Endodermal cell (in vitro differentiated cells): ENCODE measurements at regions not wholly inside any gene's neighbourhood (a gene's known extent, or its start where the extent isn't known, plus 50 kb on each side); places are given as distances from the start of the nearest gene placed in this dataset.

Source experiments
- DNase-seq: peaks from one replicate; pipeline ENCODE4 v3.0.0-alpha.2; 2017
- H3K27ac ChIP-seq: 2 replicates; pipeline ENCODE4 v1.5.1; 2013; ENCODE audit warnings: mild to moderate bottlenecking, low read depth, low read length, moderate library complexity
- H3K27me3 ChIP-seq: 2 replicates; pipeline ENCODE4 v1.6.1; 2013; ENCODE audit warnings: mild to moderate bottlenecking, low read length, moderate library complexity; ENCODE audit not compliant: insufficient read depth, control insufficient read depth, poor library complexity, severe bottlenecking
- H3K36me3 ChIP-seq: 2 replicates; pipeline ENCODE4 v1.7.0; 2013; ENCODE audit warnings: mild to moderate bottlenecking, low read length, moderate library complexity; ENCODE audit not compliant: control insufficient read depth, insufficient read depth
- H3K4me1 ChIP-seq: one replicate; pipeline ENCODE4 v1.7.0; 2013; ENCODE audit warnings: low read length; ENCODE audit not compliant: control insufficient read depth, insufficient read depth
- H3K4me3 ChIP-seq: 2 replicates; pipeline ENCODE4 v1.5.1; 2013; ENCODE audit warnings: mild to moderate bottlenecking, low read length, moderate library complexity
- H3K9ac ChIP-seq: 2 replicates; pipeline ENCODE4 v1.6.1; 2013; ENCODE audit warnings: mild to moderate bottlenecking, low read length, moderate library complexity; ENCODE audit not compliant: poor library complexity, severe bottlenecking; ENCODE audit errors: extremely low read depth
- H3K9me3 ChIP-seq: 2 replicates; pipeline ENCODE4 v1.6.1; 2013; ENCODE audit warnings: mild to moderate bottlenecking, low read length, moderate library complexity; ENCODE audit not compliant: control insufficient read depth
- H3K27ac Mint-ChIP-seq: 2 replicates; pipeline ENCODE4 v1.8.0; 2020; ENCODE audit warnings: mixed read lengths
- H3K27me3 Mint-ChIP-seq: 2 replicates; pipeline ENCODE4 v1.8.0; 2021; ENCODE audit warnings: mild to moderate bottlenecking, mixed read lengths; ENCODE audit not compliant: insufficient read depth
- H3K36me3 Mint-ChIP-seq: 2 replicates; pipeline ENCODE4 v1.8.0; 2020; ENCODE audit warnings: low read depth, mixed read lengths
- H3K4me1 Mint-ChIP-seq: 2 replicates; pipeline ENCODE4 v1.8.0; 2020; ENCODE audit warnings: mixed read lengths
- H3K4me3 Mint-ChIP-seq: 2 replicates; pipeline ENCODE4 v1.8.0; 2020; ENCODE audit warnings: mild to moderate bottlenecking, moderate library complexity, mixed read lengths
- H3K9me3 Mint-ChIP-seq: 2 replicates; pipeline ENCODE4 v1.8.0; 2020; ENCODE audit warnings: mild to moderate bottlenecking, mixed read lengths
- WGBS, 2 experiments: methylation state at CpG; one replicate each; pipeline versions ENCODE4 v1.1.5 to v1.1.7; 2013; ENCODE audit warnings: missing lambda C conversion rate in 2 of 2, mixed read lengths in 1 of 2; ENCODE audit not compliant: insufficient coverage in 1 of 2, insufficient read length in 1 of 2; 5-methylcytosine and 5-hydroxymethylcytosine counted together
- TF ChIP-seq, protein P1 (sequence below): fragments of 200-600 bp; sonication (generic); conservative IDR thresholded peaks from 2 replicates; pipeline ENCODE4 v1.5.0; 2021; ENCODE audit warnings: antibody characterized with exemption, mild to moderate bottlenecking

DNA sequence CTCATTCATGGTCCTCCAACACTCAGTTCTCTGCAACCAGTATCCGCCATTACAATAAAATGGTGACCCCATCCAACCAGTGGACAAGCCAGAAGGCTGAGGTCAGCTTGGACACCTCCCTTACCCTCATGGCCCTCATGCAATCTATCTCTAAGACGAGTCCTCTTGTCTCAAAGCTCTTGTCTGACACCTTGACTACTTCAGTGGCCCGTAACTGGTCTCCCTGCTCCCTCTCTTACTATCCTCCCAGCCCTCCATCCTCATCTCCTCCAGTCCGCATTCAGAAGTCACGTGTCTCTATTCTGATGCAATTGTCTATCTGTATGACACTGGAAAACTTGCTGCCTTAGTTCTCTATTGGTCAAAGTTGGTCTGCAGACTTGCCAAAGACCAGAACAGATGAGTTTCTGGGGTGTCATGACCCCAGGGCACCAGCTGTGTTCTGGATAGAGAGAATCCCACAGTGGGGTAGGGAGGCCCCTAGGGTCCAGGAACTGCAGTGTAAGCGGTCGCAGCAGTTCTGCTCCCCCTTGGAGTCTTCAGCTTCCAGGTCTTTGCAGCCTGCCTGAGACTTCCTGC is 59.6 kb upstream of the RNF24 start:
- Histone ChIP-seq H3K36me3 (no peaks in the 10 kb centered on the region), H3K4me1 (peaks cover 3% of the 10 kb centered on the region), H3K27ac (no peak overlapping the region), H3K9ac (no peak overlapping the region), H3K9me3 (peaks cover 6% of the 10 kb centered on the region), H3K27me3 (no peaks in the 10 kb centered on the region), H3K4me3 (no peak overlapping the region)
- H3K27me3 Mint-ChIP-seq, result peaks cover 2% of the 10 kb centered on the region
- TF ChIP-seq, protein P1, sequence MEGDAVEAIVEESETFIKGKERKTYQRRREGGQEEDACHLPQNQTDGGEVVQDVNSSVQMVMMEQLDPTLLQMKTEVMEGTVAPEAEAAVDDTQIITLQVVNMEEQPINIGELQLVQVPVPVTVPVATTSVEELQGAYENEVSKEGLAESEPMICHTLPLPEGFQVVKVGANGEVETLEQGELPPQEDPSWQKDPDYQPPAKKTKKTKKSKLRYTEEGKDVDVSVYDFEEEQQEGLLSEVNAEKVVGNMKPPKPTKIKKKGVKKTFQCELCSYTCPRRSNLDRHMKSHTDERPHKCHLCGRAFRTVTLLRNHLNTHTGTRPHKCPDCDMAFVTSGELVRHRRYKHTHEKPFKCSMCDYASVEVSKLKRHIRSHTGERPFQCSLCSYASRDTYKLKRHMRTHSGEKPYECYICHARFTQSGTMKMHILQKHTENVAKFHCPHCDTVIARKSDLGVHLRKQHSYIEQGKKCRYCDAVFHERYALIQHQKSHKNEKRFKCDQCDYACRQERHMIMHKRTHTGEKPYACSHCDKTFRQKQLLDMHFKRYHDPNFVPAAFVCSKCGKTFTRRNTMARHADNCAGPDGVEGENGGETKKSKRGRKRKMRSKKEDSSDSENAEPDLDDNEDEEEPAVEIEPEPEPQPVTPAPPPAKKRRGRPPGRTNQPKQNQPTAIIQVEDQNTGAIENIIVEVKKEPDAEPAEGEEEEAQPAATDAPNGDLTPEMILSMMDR, result no peak
- H3K27ac Mint-ChIP-seq, result no peak overlapping the region
- DNase-seq, result no peak
- no peaks in the 10 kb centered on the region for H3K9me3 Mint-ChIP-seq
- no peaks in the 10 kb centered on the region for H3K36me3 Mint-ChIP-seq
- WGBS, 2 experiments, result 93 to 94% methylated on average over 7 of the region's 7 CpGs
- no peak overlapping the region for H3K4me3 Mint-ChIP-seq
- peaks cover 16% of the 10 kb centered on the region for H3K4me1 Mint-ChIP-seq

DNA sequence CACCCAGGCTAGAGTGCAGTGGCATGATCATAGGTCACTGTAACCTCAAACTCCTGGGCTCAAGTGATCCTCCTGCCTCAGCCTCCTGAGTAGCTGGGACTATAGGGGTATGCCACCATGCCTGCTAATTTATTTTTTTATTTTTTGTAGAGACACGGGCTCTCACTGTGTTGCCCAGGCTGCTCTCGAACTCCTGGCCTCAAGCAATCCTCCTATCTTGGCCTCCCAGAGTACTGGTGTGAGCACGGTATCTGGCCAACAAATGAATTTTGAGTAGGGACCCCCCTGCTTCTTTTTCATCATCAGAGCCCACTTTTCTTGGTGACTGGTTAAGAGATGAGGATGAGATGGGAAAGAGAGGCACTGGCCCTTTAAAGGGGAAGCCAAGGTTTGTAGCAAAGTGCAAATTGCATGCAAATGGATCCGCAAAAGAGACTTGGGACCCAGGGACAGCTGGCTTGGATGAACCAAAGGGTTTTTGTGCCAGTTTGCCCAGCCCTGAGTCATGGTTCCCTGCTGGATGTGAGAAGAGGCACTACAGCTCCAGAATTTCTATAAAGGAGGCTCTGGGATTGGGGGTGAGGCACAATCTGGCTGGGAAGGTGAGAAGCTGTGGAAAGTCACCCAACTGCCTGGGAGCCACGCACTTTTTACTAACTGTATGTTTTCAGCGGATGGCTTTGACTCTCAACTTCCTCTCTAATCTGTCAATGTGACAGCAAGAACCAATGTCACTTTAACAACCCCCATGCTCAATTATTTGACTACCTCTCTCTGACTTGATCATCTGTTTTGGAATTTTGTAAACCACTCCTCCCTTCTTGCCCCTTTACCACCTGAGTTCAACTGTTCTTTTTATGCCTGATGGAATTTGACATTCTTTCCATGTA is 58.7 kb upstream of the RNF24 start:
- Mint-ChIP-seq H3K4me3 (no peak overlapping the region), H3K36me3 (no peaks in the 10 kb centered on the region), H3K9me3 (no peaks in the 10 kb centered on the region), H3K27me3 (peaks cover 2% of the 10 kb centered on the region), H3K4me1 (peaks cover 16% of the 10 kb centered on the region), H3K27ac (no peak overlapping the region)
- Histone ChIP-seq H3K9me3 (peaks cover 6% of the 10 kb centered on the region), H3K4me3 (no peak overlapping the region), H3K27me3 (no peaks in the 10 kb centered on the region), H3K36me3 (no peaks in the 10 kb centered on the region), H3K9ac (no peak overlapping the region), H3K27ac (no peak overlapping the region), H3K4me1 (peaks cover 3% of the 10 kb centered on the region)
- DNase-seq, result no peak
- 71 to 85% methylated on average over 5 to 6 of the region's 6 CpGs for WGBS, 2 experiments
- TF ChIP-seq, protein P1, result no peak

DNA sequence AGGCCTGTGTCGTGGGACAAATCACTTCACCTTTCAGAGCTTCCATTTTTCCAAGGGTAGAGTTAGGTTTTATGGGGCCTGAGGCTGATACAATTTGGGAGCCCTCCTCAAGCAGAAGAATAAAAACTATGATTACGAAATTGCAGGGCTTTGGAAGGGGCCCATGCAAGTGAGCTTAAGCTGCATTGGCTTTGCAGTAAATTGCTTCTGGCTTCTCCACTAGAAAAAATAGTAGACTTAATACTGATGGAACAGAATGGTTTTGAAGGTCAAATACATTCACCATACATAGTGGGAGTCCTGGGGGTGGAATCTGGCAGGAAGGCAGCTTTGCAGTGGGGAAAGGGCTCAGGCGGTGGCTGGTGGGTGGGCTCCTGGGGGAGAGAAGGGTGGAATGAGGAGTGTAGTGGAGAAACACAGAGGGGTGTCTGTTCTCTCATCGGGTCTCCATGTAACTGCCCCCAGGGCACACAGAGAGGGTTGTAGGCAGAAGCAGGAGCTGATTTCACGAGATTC is 55.9 kb upstream of the RNF24 start:
- H3K27ac ChIP-seq, result no peak overlapping the region
- peaks cover 24% of the 10 kb centered on the region for H3K4me1 Mint-ChIP-seq
- H3K9me3 ChIP-seq, result peaks cover 6% of the 10 kb centered on the region
- DNase-seq, result peak; percentile 42
- H3K27me3 Mint-ChIP-seq, result peaks cover 4% of the 10 kb centered on the region
- no peak overlapping the region for H3K27ac Mint-ChIP-seq
- H3K9ac ChIP-seq, result no peak overlapping the region
- no peak overlapping the region for H3K4me3 ChIP-seq
- H3K4me3 Mint-ChIP-seq, result no peak overlapping the region
- WGBS, 2 experiments, result 90% methylated on average over 3 to 5 of the region's 5 CpGs
- peaks cover 3% of the 10 kb centered on the region for H3K4me1 ChIP-seq
- no peaks in the 10 kb centered on the region for H3K27me3 ChIP-seq
- H3K36me3 ChIP-seq, result no peaks in the 10 kb centered on the region
- no peaks in the 10 kb centered on the region for H3K9me3 Mint-ChIP-seq
- TF ChIP-seq, protein P1, result no peak
- H3K36me3 Mint-ChIP-seq, result no peaks in the 10 kb centered on the region
